NCI-H748 (cell line): ENCODE measurements at regions not wholly inside any gene's neighbourhood (a gene's known extent, or its start where the extent isn't known, plus 50 kb on each side); places are given as distances from the start of the nearest gene placed in this dataset.

Experiments
- DNase-seq: peaks from one replicate; lab custom pipeline; 2025; ENCODE audit not compliant: unreplicated experiment; lab: John Stamatoyannopoulos, UW

- no peak for DNase-seq
These were observed 64.6 kb upstream of the BCAR3 start for GRCh38 chr1:93746021-93746812.

GRCh38 chr1:93744299-93744988, 62.8 kb upstream of the BCAR3 start:
- no peak for DNase-seq

- DNase-seq = no peak
These were observed 61.8 kb upstream of the BCAR3 start for GRCh38 chr1:93743465-93743864.

- no peak for DNase-seq
These were observed 59.0 kb upstream of the BCAR3 start for GRCh38 chr1:93740601-93741031.

GRCh38 chr1:93740157-93740556, 58.5 kb upstream of the BCAR3 start:
- no peak for DNase-seq

- no peak for DNase-seq
These were observed 57.8 kb upstream of the BCAR3 start for GRCh38 chr1:93739472-93739871.

- DNase-seq = no peak
These were observed 57.3 kb upstream of the BCAR3 start for GRCh38 chr1:93738926-93739325.

GRCh38 chr1:93738075-93738622, 56.5 kb upstream of the BCAR3 start:
- DNase-seq = no peak

GRCh38 chr1:93735722-93736121, 54.1 kb upstream of the BCAR3 start:
- DNase-seq = no peak

GRCh38 chr1:93734999-93735398, 53.4 kb upstream of the BCAR3 start:
- no peak for DNase-seq

GRCh38 chr1:93733340-93733739, 51.7 kb upstream of the BCAR3 start:
- no peak for DNase-seq

- DNase-seq = no peak
These were observed 50.9 kb upstream of the BCAR3 start for GRCh38 chr1:93732514-93732913.
